H1 (cell line): ENCODE measurements at regions not wholly inside any gene's neighbourhood (a gene's known extent, or its start where the extent isn't known, plus 50 kb on each side); places are given as distances from the start of the nearest gene placed in this dataset.

Experiments
- CTCF ChIP-seq, 3 experiments: IDR thresholded peaks; 1 replicate in 2 of 3; 2 replicates in 1 of 3; pipeline versions ENCODE4 v1.5.1 to v1.6.1; 2011; ENCODE audit warnings: low read length in 3 of 3, mild to moderate bottlenecking in 3 of 3, inconsistent platforms in 2 of 3, low read depth in 1 of 3, moderate library complexity in 1 of 3; ENCODE audit not compliant: insufficient read depth in 1 of 3; ENCODE audit errors: control extremely low read depth in 1 of 3
- EP300 ChIP-seq, 2 experiments: IDR thresholded peaks; 1 replicate in 1 of 2; 2 replicates in 1 of 2; pipeline ENCODE4 v1.6.1; 2011 to 2012; ENCODE audit warnings: low read depth in 2 of 2, low read length in 2 of 2, mild to moderate bottlenecking in 2 of 2, borderline replicate concordance in 1 of 2, inconsistent platforms in 1 of 2, moderate library complexity in 1 of 2
- EZH2 ChIP-seq: fragments of 200-600 bp; sonication (generic); IDR thresholded peaks from 2 replicates; pipeline ENCODE4 v1.7.1; 2012; ENCODE audit warnings: low read depth, mild to moderate bottlenecking, moderate library complexity, low read length, inconsistent platforms; ENCODE audit not compliant: severe bottlenecking
- PHF8 ChIP-seq: fragments of 200-600 bp; sonication (generic); conservative IDR thresholded peaks from 2 replicates; pipeline ENCODE4 v1.7.1; 2012; ENCODE audit warnings: low read depth, mild to moderate bottlenecking, inconsistent platforms, low read length, moderate library complexity
- SIX5 ChIP-seq: IDR thresholded peaks from 2 replicates; pipeline ENCODE4 v1.6.1; 2011; ENCODE audit warnings: mild to moderate bottlenecking, low read depth, low read length
- SP4 ChIP-seq: IDR thresholded peaks from 2 replicates; pipeline ENCODE4 v1.6.1; 2012; ENCODE audit warnings: low read length, inconsistent platforms
- TF ChIP-seq, protein P1 (sequence below): fragments of 300-600 bp; sonication (generic); IDR thresholded peaks from 2 replicates; pipeline ENCODE4 v1.7.1; 2012; ENCODE audit warnings: low read length, moderate library complexity, mild to moderate bottlenecking, inconsistent platforms; ENCODE audit not compliant: insufficient replicate concordance

DNA sequence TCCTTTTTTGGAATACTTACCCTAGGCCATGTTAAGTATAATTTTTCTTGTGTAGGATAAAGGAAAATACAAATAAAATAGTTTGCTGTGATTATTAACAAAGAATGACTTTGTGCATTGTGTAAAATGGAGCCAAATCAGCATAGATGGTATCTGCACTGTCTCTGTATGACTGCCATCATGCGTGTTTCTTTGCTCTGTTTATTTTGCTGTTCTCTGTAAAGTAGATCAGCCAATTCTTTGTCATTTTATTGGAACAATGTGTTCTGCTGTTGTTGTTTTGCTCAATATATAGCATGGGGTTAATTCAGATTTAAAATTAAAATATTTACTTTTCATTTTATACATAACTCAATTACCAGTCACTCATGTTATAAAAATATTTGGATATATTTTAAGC is 181.3 kb upstream of the UBE2E3 start (continued):
- TF ChIP-seq, protein P1, sequence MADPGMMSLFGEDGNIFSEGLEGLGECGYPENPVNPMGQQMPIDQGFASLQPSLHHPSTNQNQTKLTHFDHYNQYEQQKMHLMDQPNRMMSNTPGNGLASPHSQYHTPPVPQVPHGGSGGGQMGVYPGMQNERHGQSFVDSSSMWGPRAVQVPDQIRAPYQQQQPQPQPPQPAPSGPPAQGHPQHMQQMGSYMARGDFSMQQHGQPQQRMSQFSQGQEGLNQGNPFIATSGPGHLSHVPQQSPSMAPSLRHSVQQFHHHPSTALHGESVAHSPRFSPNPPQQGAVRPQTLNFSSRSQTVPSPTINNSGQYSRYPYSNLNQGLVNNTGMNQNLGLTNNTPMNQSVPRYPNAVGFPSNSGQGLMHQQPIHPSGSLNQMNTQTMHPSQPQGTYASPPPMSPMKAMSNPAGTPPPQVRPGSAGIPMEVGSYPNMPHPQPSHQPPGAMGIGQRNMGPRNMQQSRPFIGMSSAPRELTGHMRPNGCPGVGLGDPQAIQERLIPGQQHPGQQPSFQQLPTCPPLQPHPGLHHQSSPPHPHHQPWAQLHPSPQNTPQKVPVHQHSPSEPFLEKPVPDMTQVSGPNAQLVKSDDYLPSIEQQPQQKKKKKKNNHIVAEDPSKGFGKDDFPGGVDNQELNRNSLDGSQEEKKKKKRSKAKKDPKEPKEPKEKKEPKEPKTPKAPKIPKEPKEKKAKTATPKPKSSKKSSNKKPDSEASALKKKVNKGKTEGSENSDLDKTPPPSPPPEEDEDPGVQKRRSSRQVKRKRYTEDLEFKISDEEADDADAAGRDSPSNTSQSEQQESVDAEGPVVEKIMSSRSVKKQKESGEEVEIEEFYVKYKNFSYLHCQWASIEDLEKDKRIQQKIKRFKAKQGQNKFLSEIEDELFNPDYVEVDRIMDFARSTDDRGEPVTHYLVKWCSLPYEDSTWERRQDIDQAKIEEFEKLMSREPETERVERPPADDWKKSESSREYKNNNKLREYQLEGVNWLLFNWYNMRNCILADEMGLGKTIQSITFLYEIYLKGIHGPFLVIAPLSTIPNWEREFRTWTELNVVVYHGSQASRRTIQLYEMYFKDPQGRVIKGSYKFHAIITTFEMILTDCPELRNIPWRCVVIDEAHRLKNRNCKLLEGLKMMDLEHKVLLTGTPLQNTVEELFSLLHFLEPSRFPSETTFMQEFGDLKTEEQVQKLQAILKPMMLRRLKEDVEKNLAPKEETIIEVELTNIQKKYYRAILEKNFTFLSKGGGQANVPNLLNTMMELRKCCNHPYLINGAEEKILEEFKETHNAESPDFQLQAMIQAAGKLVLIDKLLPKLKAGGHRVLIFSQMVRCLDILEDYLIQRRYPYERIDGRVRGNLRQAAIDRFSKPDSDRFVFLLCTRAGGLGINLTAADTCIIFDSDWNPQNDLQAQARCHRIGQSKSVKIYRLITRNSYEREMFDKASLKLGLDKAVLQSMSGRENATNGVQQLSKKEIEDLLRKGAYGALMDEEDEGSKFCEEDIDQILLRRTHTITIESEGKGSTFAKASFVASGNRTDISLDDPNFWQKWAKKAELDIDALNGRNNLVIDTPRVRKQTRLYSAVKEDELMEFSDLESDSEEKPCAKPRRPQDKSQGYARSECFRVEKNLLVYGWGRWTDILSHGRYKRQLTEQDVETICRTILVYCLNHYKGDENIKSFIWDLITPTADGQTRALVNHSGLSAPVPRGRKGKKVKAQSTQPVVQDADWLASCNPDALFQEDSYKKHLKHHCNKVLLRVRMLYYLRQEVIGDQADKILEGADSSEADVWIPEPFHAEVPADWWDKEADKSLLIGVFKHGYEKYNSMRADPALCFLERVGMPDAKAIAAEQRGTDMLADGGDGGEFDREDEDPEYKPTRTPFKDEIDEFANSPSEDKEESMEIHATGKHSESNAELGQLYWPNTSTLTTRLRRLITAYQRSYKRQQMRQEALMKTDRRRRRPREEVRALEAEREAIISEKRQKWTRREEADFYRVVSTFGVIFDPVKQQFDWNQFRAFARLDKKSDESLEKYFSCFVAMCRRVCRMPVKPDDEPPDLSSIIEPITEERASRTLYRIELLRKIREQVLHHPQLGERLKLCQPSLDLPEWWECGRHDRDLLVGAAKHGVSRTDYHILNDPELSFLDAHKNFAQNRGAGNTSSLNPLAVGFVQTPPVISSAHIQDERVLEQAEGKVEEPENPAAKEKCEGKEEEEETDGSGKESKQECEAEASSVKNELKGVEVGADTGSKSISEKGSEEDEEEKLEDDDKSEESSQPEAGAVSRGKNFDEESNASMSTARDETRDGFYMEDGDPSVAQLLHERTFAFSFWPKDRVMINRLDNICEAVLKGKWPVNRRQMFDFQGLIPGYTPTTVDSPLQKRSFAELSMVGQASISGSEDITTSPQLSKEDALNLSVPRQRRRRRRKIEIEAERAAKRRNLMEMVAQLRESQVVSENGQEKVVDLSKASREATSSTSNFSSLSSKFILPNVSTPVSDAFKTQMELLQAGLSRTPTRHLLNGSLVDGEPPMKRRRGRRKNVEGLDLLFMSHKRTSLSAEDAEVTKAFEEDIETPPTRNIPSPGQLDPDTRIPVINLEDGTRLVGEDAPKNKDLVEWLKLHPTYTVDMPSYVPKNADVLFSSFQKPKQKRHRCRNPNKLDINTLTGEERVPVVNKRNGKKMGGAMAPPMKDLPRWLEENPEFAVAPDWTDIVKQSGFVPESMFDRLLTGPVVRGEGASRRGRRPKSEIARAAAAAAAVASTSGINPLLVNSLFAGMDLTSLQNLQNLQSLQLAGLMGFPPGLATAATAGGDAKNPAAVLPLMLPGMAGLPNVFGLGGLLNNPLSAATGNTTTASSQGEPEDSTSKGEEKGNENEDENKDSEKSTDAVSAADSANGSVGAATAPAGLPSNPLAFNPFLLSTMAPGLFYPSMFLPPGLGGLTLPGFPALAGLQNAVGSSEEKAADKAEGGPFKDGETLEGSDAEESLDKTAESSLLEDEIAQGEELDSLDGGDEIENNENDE: no peak
- no peak for TF ChIP-seq SP4
- no peak for TF ChIP-seq EP300 (IDR thresholded peaks at IDR 0.05; ENCODE audit: borderline replicate concordance in 1 of 2, low read depth in 2 of 2, low read length in 2 of 2)
- TF ChIP-seq PHF8: no peak
- no peak for TF ChIP-seq EZH2
- TF ChIP-seq CTCF (IDR thresholded peaks at IDR 0.05; ENCODE audit: control extremely low read depth in 1 of 3, insufficient read depth in 1 of 3, low read depth in 1 of 3, low read length in 3 of 3): no peak
- TF ChIP-seq SIX5: no peak
- TF ChIP-seq, all 59 proteins: peak for 0
